ENCODE measurements at regions not wholly inside any gene's neighbourhood (a gene's known extent, or its start where the extent isn't known, plus 50 kb on each side); places are given as distances from the start of the nearest gene placed in this dataset.

- no peak for TF ChIP-seq CTCF (conservative IDR thresholded peaks at IDR 0.05; ENCODE audit: low read depth, low read length)
- no peak for TF ChIP-seq CHD1 (IDR thresholded peaks at IDR 0.05; ENCODE audit: low read depth, low read length)
- TF ChIP-seq USF2 (IDR thresholded peaks at IDR 0.05; ENCODE audit: low read depth, low read length), result no peak
- TF ChIP-seq POLR2A (IDR thresholded peaks at IDR 0.05; ENCODE audit: low read depth, low read length), result no peak
- no peak for TF ChIP-seq RCOR1 (IDR thresholded peaks at IDR 0.05; ENCODE audit: insufficient replicate concordance, low read length)
- no peak for TF ChIP-seq SMC3 (IDR thresholded peaks at IDR 0.05; ENCODE audit: low read depth, low read length)
- no peak for TF ChIP-seq FOS (IDR thresholded peaks at IDR 0.05; ENCODE audit: low read depth, low read length)
- TF ChIP-seq MAZ (IDR thresholded peaks at IDR 0.05; ENCODE audit: borderline replicate concordance, low read depth, low read length), result no peak
- no peak for TF ChIP-seq RFX5 (IDR thresholded peaks at IDR 0.05; ENCODE audit: low read depth, low read length)
Measured at GRCh38 chr16:27618165-27618564, 68.2 kb downstream of the KATNIP start.

All from IMR-90 (cell line).